GF-D8 (cell line): ENCODE measurements at regions not wholly inside any gene's neighbourhood (a gene's known extent, or its start where the extent isn't known, plus 50 kb on each side); places are given as distances from the start of the nearest gene placed in this dataset.
"Not testable (repeated sequence)": the region's sequence is repeated elsewhere in the genome, so short reads cannot be mapped to it uniquely, and the experiment has no call there.

Experiments used
- DNase-seq: peaks from one replicate; lab custom pipeline; 2025; lab: John Stamatoyannopoulos, UW

GRCh38 chr9:99485459-99485858 lies 263.4 kb downstream of the SEC61B start:
- DNase-seq = no peak

- no peak for DNase-seq
Measured at GRCh38 chr9:99486684-99487083, 264.6 kb downstream of the SEC61B start.

GRCh38 chr9:99488131-99489059 lies 266.3 kb downstream of the SEC61B start:
- DNase-seq = no peak

- DNase-seq = no peak
Measured at GRCh38 chr9:99489060-99489413, 267.0 kb downstream of the SEC61B start.

- no peak for DNase-seq
Measured at GRCh38 chr9:99490729-99491128, 268.6 kb downstream of the SEC61B start.

- DNase-seq = no peak
Measured at GRCh38 chr9:99491408-99492158, 269.5 kb downstream of the SEC61B start.

GRCh38 chr9:99497641-99498040 lies 275.6 kb downstream of the SEC61B start:
- no peak for DNase-seq

- not testable (repeated sequence) for DNase-seq
Measured at GRCh38 chr9:99498979-99499378, 276.9 kb downstream of the SEC61B start.

- DNase-seq = no peak
Measured at GRCh38 chr9:99505936-99506335, 283.9 kb downstream of the SEC61B start.

GRCh38 chr9:99506747-99507348 lies 284.8 kb downstream of the SEC61B start:
- DNase-seq = no peak

- DNase-seq = no peak
Measured at GRCh38 chr9:99509065-99509745, 287.1 kb downstream of the SEC61B start.

- no peak for DNase-seq
Measured at GRCh38 chr9:99509900-99510535, 287.9 kb downstream of the SEC61B start.

GRCh38 chr9:99511723-99512122 lies 289.6 kb downstream of the SEC61B start:
- no peak for DNase-seq

- no peak for DNase-seq
Measured at GRCh38 chr9:99513441-99514112, 291.5 kb downstream of the SEC61B start.

- DNase-seq = no peak
Measured at GRCh38 chr9:99515093-99515492, 293.0 kb downstream of the SEC61B start.

GRCh38 chr9:99515895-99516656 lies 294.0 kb downstream of the SEC61B start:
- no peak for DNase-seq

- no peak for DNase-seq
Measured at GRCh38 chr9:99516657-99517049, 294.6 kb downstream of the SEC61B start.

GRCh38 chr9:99523838-99524237 lies 297.8 kb upstream of the NR4A3 start:
- DNase-seq = no peak

GRCh38 chr9:99531313-99531712 lies 290.4 kb upstream of the NR4A3 start:
- no peak for DNase-seq

- no peak for DNase-seq
Measured at GRCh38 chr9:99533421-99533820, 288.3 kb upstream of the NR4A3 start.
